ENCODE measurements at regions not wholly inside any gene's neighbourhood (a gene's known extent, or its start where the extent isn't known, plus 50 kb on each side); places are given as distances from the start of the nearest gene placed in this dataset.

- DNase-seq: no peak
These were observed 417.6 kb downstream of the SOX9 start for GRCh38 chr17:72538443-72538842.

- DNase-seq: peak in 28 of 56 donors; percentile 8 to 69 (median 44)
These were observed 418.1 kb downstream of the SOX9 start for GRCh38 chr17:72538901-72539352.

- DNase-seq: peak in 50 of 56 donors; percentile 27 to 88 (median 72)
These were observed 419.4 kb downstream of the SOX9 start for GRCh38 chr17:72539981-72540897.

- no peak for DNase-seq
These were observed 421.5 kb downstream of the SOX9 start for GRCh38 chr17:72542317-72542716.

GRCh38 chr17:72545766-72546165 is 424.9 kb downstream of the SOX9 start:
- DNase-seq: no peak

- DNase-seq: peak in 3 of 56 donors; percentile 12 to 19 (median 18)
These were observed 432.4 kb downstream of the SOX9 start for GRCh38 chr17:72553051-72553755.

GRCh38 chr17:72554508-72554907 is 433.7 kb downstream of the SOX9 start:
- no peak for DNase-seq

GRCh38 chr17:72555052-72555451 is 434.2 kb downstream of the SOX9 start:
- DNase-seq: no peak

- DNase-seq: peak in 42 of 56 donors; percentile 6 to 77 (median 36)
These were observed 436.4 kb downstream of the SOX9 start for GRCh38 chr17:72556944-72557826.

- DNase-seq: no peak
These were observed 438.2 kb downstream of the SOX9 start for GRCh38 chr17:72558971-72559476.

GRCh38 chr17:72560303-72561247 is 439.8 kb downstream of the SOX9 start:
- peak in 34 of 56 donors; percentile 9 to 62 (median 29) for DNase-seq

- no peak for DNase-seq
These were observed 440.4 kb downstream of the SOX9 start for GRCh38 chr17:72561266-72561665.

- no peak for DNase-seq
These were observed 440.9 kb downstream of the SOX9 start for GRCh38 chr17:72561680-72562079.

- DNase-seq: no peak
These were observed 441.9 kb downstream of the SOX9 start for GRCh38 chr17:72562615-72563188.

GRCh38 chr17:72563952-72564351 is 443.1 kb downstream of the SOX9 start:
- no peak for DNase-seq

GRCh38 chr17:72565006-72565405 is 444.2 kb downstream of the SOX9 start:
- no peak for DNase-seq

- no peak for DNase-seq
These were observed 444.9 kb downstream of the SOX9 start for GRCh38 chr17:72565758-72566157.

- no peak for DNase-seq
These were observed 446.1 kb downstream of the SOX9 start for GRCh38 chr17:72566671-72567484.

- peak in 1 of 56 donors; percentile 9 for DNase-seq
These were observed 447.0 kb downstream of the SOX9 start for GRCh38 chr17:72567774-72568173.

Measured in nucleus accumbens (tissue), 56 donors.